Liver (tissue), 8 donors: ENCODE measurements at regions not wholly inside any gene's neighbourhood (a gene's known extent, or its start where the extent isn't known, plus 50 kb on each side); places are given as distances from the start of the nearest gene placed in this dataset.

Experiments
- DNase-seq: peaks from one replicate; pipeline ENCODE4 v3.0.0-alpha.2; 2017; ENCODE audit warnings: low spot score
- H3K27ac ChIP-seq, 2 donors: one replicate each; pipeline ENCODE4 v1.7.0; 2013; ENCODE audit warnings: inconsistent platforms in 2 of 2, low read length in 2 of 2, control low read depth in 1 of 2, low read depth in 1 of 2, mild to moderate bottlenecking in 1 of 2
- H3K27me3 ChIP-seq, 4 donors: one replicate each; pipeline versions ENCODE4 v1.6.1 to v1.7.0; 2013; ENCODE audit warnings: low read length in 3 of 4, inconsistent platforms in 1 of 4, mild to moderate bottlenecking in 1 of 4, moderate library complexity in 1 of 4; ENCODE audit not compliant: control insufficient read depth in 4 of 4, insufficient read depth in 4 of 4
- H3K36me3 ChIP-seq, 4 donors: one replicate each; pipeline versions ENCODE4 v1.6.1 to v1.7.0; 2013; ENCODE audit warnings: low read length in 3 of 4, mild to moderate bottlenecking in 3 of 4, low read depth in 1 of 4, moderate library complexity in 1 of 4; ENCODE audit not compliant: control insufficient read depth in 4 of 4, insufficient read depth in 3 of 4
- H3K4me1 ChIP-seq, 4 donors: one replicate each; pipeline versions ENCODE4 v1.6.1 to v1.7.0; 2013; ENCODE audit warnings: low read length in 3 of 4, mild to moderate bottlenecking in 3 of 4, moderate library complexity in 1 of 4; ENCODE audit not compliant: control insufficient read depth in 4 of 4, insufficient read depth in 4 of 4
- H3K4me3 ChIP-seq, 3 donors: one replicate each; pipeline versions ENCODE4 v1.6.1 to v1.7.0; 2013; ENCODE audit warnings: low read length in 3 of 3, control low read depth in 1 of 3, low read depth in 1 of 3, mild to moderate bottlenecking in 1 of 3
- H3K9ac ChIP-seq, 2 donors: one replicate each; pipeline ENCODE4 v1.7.0; 2013; ENCODE audit warnings: low read length in 2 of 2, mild to moderate bottlenecking in 2 of 2, moderate library complexity in 2 of 2, control low read depth in 1 of 2, low read depth in 1 of 2
- H3K9me3 ChIP-seq, 4 donors: one replicate each; pipeline versions ENCODE4 v1.6.1 to v1.7.0; 2013; ENCODE audit warnings: low read length in 3 of 4; ENCODE audit not compliant: control insufficient read depth in 4 of 4
- ATF3 ChIP-seq: IDR thresholded peaks from 2 replicates; pipeline ENCODE4 v1.6.1; 2016; ENCODE audit warnings: antibody characterized with exemption
- CTCF ChIP-seq: fragments of 150-350 bp; IDR thresholded peaks from 2 replicates; pipeline ENCODE4 v1.5.1; 2017; ENCODE audit warnings: improper control_type of control experiment, low read depth, low read length; ENCODE audit not compliant: missing input control
- FOXA1 ChIP-seq: IDR thresholded peaks from 2 replicates; pipeline ENCODE4 v1.6.1; 2016; ENCODE audit warnings: antibody characterized with exemption
- FOXA2 ChIP-seq: IDR thresholded peaks from 2 replicates; pipeline ENCODE4 v1.6.1; 2016; ENCODE audit warnings: antibody characterized with exemption
- GABPA ChIP-seq, 2 donors: IDR thresholded peaks in 1 of 2; conservative IDR thresholded peaks in 1 of 2; 2 replicates each; pipeline ENCODE4 v1.6.1; 2016; ENCODE audit warnings: antibody characterized with exemption in 2 of 2, mild to moderate bottlenecking in 1 of 2, moderate library complexity in 1 of 2
- HNF4G ChIP-seq: IDR thresholded peaks from 2 replicates; pipeline ENCODE4 v1.6.1; 2016; ENCODE audit warnings: antibody characterized with exemption
- JUND ChIP-seq, 2 donors: IDR thresholded peaks; 2 replicates each; pipeline ENCODE4 v1.6.1; 2016; ENCODE audit warnings: antibody characterized with exemption in 2 of 2
- MAX ChIP-seq: IDR thresholded peaks from 2 replicates; pipeline ENCODE4 v1.6.1; 2016; ENCODE audit warnings: antibody characterized with exemption
- NR2F2 ChIP-seq: IDR thresholded peaks from 2 replicates; pipeline ENCODE4 v1.6.1; 2016; ENCODE audit warnings: antibody characterized with exemption
- REST ChIP-seq: IDR thresholded peaks from 2 replicates; pipeline ENCODE4 v1.6.1; 2016; ENCODE audit warnings: antibody characterized with exemption, mild to moderate bottlenecking
- RXRA ChIP-seq, 2 donors: IDR thresholded peaks; 2 replicates each; pipeline ENCODE4 v1.6.1; 2017 to 2018; ENCODE audit warnings: antibody characterized with exemption in 2 of 2, mild to moderate bottlenecking in 1 of 2
- SP1 ChIP-seq: IDR thresholded peaks from 2 replicates; pipeline ENCODE4 v1.6.1; 2018; ENCODE audit warnings: antibody characterized with exemption, mild to moderate bottlenecking
- TAF1 ChIP-seq: conservative IDR thresholded peaks from 2 replicates; pipeline ENCODE4 v1.6.1; 2016; ENCODE audit warnings: antibody characterized with exemption, mild to moderate bottlenecking
- YY1 ChIP-seq: IDR thresholded peaks from 2 replicates; pipeline ENCODE4 v1.6.1; 2016; ENCODE audit warnings: antibody characterized with exemption, mild to moderate bottlenecking
- ZBTB33 ChIP-seq: IDR thresholded peaks from 2 replicates; pipeline ENCODE4 v1.6.1; 2016; ENCODE audit warnings: antibody characterized with exemption
- WGBS: extraction: QIAGEN DNeasy Blood & Tissue Kit; methylation state at CpG from one replicate; pipeline ENCODE4 v1.1.7; 2013; 5-methylcytosine and 5-hydroxymethylcytosine counted together
- donor health status: healthy.
- donor health status: healthy.
- donor health status: healthy.
- donor health status: healthy.
- donor health status: healthy.

- no peak overlapping the region for H3K9ac ChIP-seq
- 88% methylated on average over 7 of the region's 7 CpGs for WGBS
- no peak for DNase-seq
- H3K27ac ChIP-seq, result no peak overlapping the region
- TF ChIP-seq CTCF, result no peak
- no peak for TF ChIP-seq ZBTB33
- TF ChIP-seq NR2F2, result no peak
- no peak for TF ChIP-seq HNF4G
- no peak for TF ChIP-seq GABPA (IDR thresholded peaks at IDR 0.05 in 1 of 2, conservative IDR thresholded peaks at IDR 0.05 in 1 of 2)
- no peak for TF ChIP-seq JUND (IDR thresholded peaks at IDR 0.05)
- no peak for TF ChIP-seq FOXA2
- no peak for TF ChIP-seq YY1
- peaks cover 0 to 6% (median 2%) of the 10 kb centered on the region in 4 donors for H3K27me3 ChIP-seq
- H3K4me1 ChIP-seq, result peaks cover 5 to 10% (median 9%) of the 10 kb centered on the region in 4 donors
- no peaks in the 10 kb centered on the region for H3K36me3 ChIP-seq
- H3K9me3 ChIP-seq, result no peaks in the 10 kb centered on the region
- no peak overlapping the region for H3K4me3 ChIP-seq
Observed at GRCh38 chr15:77815015-77815414, 182.3 kb upstream of the LINGO1 start.

- H3K4me3 ChIP-seq, result no peak overlapping the region
- no peak for DNase-seq
- peaks cover 0 to 3% (median 0%) of the 10 kb centered on the region in 4 donors for H3K27me3 ChIP-seq
- 82% methylated on average over 10 of the region's 10 CpGs for WGBS
- TF ChIP-seq FOXA1, result no peak
- TF ChIP-seq MAX, result no peak
- no peak for TF ChIP-seq TAF1
- no peak for TF ChIP-seq GABPA (IDR thresholded peaks at IDR 0.05 in 1 of 2, conservative IDR thresholded peaks at IDR 0.05 in 1 of 2)
- no peak for TF ChIP-seq NR2F2
- TF ChIP-seq SP1, result no peak
- no peak for TF ChIP-seq FOXA2
- no peak for TF ChIP-seq RXRA (IDR thresholded peaks at IDR 0.05)
- TF ChIP-seq YY1, result no peak
- no peaks in the 10 kb centered on the region for H3K4me1 ChIP-seq
- H3K9me3 ChIP-seq, result no peaks in the 10 kb centered on the region
- no peak overlapping the region for H3K9ac ChIP-seq
- no peak overlapping the region for H3K27ac ChIP-seq
- H3K36me3 ChIP-seq, result no peaks in the 10 kb centered on the region
Observed at GRCh38 chr15:77812664-77813063, 180.0 kb upstream of the LINGO1 start.

GRCh38 chr15:77811270-77811669 lies 178.6 kb upstream of the LINGO1 start:
- WGBS, result 62% methylated on average over 5 of the region's 5 CpGs
- no peaks in the 10 kb centered on the region for H3K36me3 ChIP-seq
- no peaks in the 10 kb centered on the region for H3K9me3 ChIP-seq
- no peak overlapping the region for H3K4me3 ChIP-seq
- peaks cover 0 to 3% (median 0%) of the 10 kb centered on the region in 4 donors for H3K27me3 ChIP-seq
- no peak for DNase-seq
- H3K4me1 ChIP-seq, result no peaks in the 10 kb centered on the region
- no peak overlapping the region for H3K27ac ChIP-seq
- no peak overlapping the region for H3K9ac ChIP-seq
- TF ChIP-seq ATF3 (no peak), CTCF (no peak), REST (no peak), FOXA2 (no peak), NR2F2 (no peak), TAF1 (no peak), FOXA1 (no peak), RXRA (IDR thresholded peaks at IDR 0.05) (no peak), SP1 (no peak), GABPA (IDR thresholded peaks at IDR 0.05 in 1 of 2, conservative IDR thresholded peaks at IDR 0.05 in 1 of 2) (no peak)
